ENCODE measurements at regions not wholly inside any gene's neighbourhood (a gene's known extent, or its start where the extent isn't known, plus 50 kb on each side); places are given as distances from the start of the nearest gene placed in this dataset.

DNA sequence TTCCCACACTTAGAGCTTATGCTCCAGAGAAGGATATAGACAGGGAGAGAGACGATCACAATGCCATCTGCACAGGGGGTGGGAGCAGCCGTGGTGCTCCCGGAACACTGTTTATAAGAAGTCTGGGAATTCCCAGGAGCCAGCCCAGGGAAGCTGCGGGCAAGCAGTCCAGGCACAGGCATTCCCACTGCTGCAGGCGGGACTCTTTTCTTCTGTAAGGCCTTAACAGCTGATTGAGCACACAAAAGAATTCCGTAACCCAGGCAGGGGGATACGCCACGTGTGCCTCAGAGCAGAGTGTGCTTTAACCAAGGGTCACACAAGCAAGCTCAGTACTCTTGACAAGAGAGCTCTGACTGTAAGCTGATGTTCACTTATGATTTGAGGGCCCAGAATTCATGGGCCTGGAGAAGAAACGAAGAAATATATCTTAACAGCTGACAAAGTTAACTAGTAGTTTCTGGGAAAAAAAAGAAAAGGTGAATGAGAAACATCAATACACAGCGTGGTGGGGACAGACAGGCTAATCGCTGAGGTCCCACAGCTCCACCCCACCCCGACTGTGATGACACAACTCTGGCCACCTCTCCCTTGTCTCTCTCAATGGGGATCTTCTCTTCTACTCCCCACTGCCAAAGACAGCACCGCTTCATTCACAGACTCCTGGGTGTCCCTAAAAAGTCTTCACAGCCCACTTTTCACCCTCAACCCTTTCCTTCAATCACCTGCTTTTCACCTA is 85.9 kb upstream of the SIMC1 start:
- Mint-ChIP-seq H3K4me1 (peaks cover 31% of the 10 kb centered on the region), H3K9me3 (no peaks in the 10 kb centered on the region), H3K36me3 (ENCODE audit: low read depth) (no peaks in the 10 kb centered on the region), H3K27me3 (ENCODE audit: low read depth) (peaks cover 5% of the 10 kb centered on the region), H3K4me3 (no peak overlapping the region), H3K27ac (peak overlapping the region; percentile 66 to 86 (median 76))
- no peak for TF ChIP-seq CTCF (IDR thresholded peaks at IDR 0.05; ENCODE audit: unreplicated experiment in 3 of 3)

DNA sequence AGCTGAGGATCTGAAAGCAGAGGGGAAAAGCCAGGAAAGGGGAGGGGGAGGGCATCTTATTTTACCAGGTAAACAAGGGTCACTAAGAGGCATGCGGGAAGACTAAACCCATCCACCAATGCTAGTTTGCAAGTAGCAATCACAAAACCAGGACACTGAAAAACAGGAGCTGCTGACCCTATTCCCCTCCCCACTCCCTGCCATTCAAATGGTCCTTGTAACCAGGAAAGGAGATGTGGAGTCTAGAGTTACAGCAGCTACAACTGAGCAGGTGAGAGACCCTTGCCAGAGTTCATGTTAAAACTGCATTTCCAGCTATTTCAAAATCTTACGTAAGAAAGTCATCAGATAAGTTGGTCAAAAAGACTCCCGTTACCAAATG is 85.3 kb upstream of the SIMC1 start:
- Mint-ChIP-seq H3K27me3 (ENCODE audit: low read depth) (peaks cover 5% of the 10 kb centered on the region), H3K36me3 (ENCODE audit: low read depth) (no peaks in the 10 kb centered on the region), H3K4me3 (no peak overlapping the region), H3K27ac (peak overlapping the region in 2 of 3 experiments; percentile 66 to 76), H3K4me1 (peaks cover 31% of the 10 kb centered on the region), H3K9me3 (no peaks in the 10 kb centered on the region)
- no peak for TF ChIP-seq CTCF (IDR thresholded peaks at IDR 0.05; ENCODE audit: unreplicated experiment in 3 of 3)

DNA sequence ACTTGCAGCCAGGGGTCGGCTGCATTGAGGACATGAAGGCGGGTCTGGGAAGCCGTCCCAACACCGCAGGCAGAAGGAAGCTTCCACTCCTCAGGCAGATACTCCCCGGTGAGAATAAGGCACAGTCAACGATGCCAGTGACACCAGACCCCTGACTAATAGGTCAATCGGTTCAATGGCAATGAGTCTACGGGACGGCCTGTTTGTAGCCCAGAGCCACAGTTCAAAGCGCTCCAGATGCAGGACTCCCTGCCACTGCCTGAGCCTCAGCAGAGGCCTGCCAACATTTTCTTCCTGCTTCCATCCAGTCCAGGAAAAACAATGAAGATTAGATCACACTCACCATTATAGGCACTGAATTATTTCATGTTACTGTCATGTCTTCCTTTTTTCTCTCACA is 84.5 kb upstream of the SIMC1 start:
- Mint-ChIP-seq H3K9me3 (no peaks in the 10 kb centered on the region), H3K36me3 (ENCODE audit: low read depth) (no peaks in the 10 kb centered on the region), H3K4me3 (no peak overlapping the region), H3K27me3 (ENCODE audit: low read depth) (peaks cover 6% of the 10 kb centered on the region), H3K4me1 (peaks cover 31% of the 10 kb centered on the region), H3K27ac (peak overlapping the region; percentile 23 to 63 (median 43))
- no peak for TF ChIP-seq CTCF (IDR thresholded peaks at IDR 0.05; ENCODE audit: unreplicated experiment in 3 of 3)

- Mint-ChIP-seq H3K36me3 (ENCODE audit: low read depth) (no peaks in the 10 kb centered on the region), H3K27me3 (ENCODE audit: low read depth) (peaks cover 4% of the 10 kb centered on the region), H3K4me3 (no peak overlapping the region), H3K9me3 (no peaks in the 10 kb centered on the region), H3K27ac (no peak overlapping the region), H3K4me1 (peaks cover 31% of the 10 kb centered on the region)
- TF ChIP-seq CTCF (IDR thresholded peaks at IDR 0.05; ENCODE audit: unreplicated experiment in 3 of 3) = no peak
Measured at GRCh38 chr5:176154821-176155220, 83.4 kb upstream of the SIMC1 start.

DNA sequence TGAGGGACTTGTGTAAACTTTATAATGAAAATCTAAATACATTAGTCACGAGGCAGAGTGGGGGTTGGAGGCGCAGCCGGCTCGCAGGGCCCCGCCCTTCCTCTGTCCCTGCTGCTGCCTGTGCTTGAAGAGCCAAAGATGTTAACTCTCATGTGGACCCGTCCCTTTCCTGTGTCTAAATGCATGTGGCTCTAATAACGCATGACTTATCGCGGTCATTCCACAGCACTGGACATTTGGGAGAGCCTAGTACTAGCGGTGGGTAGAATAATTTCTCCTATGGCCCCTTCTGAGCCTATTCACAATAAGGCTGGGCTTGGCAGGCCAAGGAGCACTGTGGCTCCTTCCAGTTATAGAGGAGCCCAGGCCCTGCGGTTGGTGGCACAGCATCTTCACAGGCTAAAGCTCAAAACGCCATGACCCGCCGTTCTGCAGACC is 82.3 kb upstream of the SIMC1 start:
- Mint-ChIP-seq H3K9me3 (peaks cover 2% of the 10 kb centered on the region), H3K4me1 (peaks cover 31% of the 10 kb centered on the region), H3K27ac (no peak overlapping the region), H3K27me3 (ENCODE audit: low read depth) (peaks cover 4% of the 10 kb centered on the region), H3K4me3 (no peak overlapping the region), H3K36me3 (ENCODE audit: low read depth) (no peaks in the 10 kb centered on the region)
- TF ChIP-seq CTCF (IDR thresholded peaks at IDR 0.05; ENCODE audit: unreplicated experiment in 3 of 3) = no peak

- H3K27me3 Mint-ChIP-seq (ENCODE audit: low read depth) = peaks cover 4% of the 10 kb centered on the region
- no peak overlapping the region for H3K27ac Mint-ChIP-seq
- peaks cover 22% of the 10 kb centered on the region for H3K4me1 Mint-ChIP-seq
- TF ChIP-seq CTCF (IDR thresholded peaks at IDR 0.05; ENCODE audit: unreplicated experiment in 3 of 3) = no peak
- H3K9me3 Mint-ChIP-seq = peaks cover 2% of the 10 kb centered on the region
- no peaks in the 10 kb centered on the region for H3K36me3 Mint-ChIP-seq (ENCODE audit: low read depth)
- no peak overlapping the region for H3K4me3 Mint-ChIP-seq
Measured at GRCh38 chr5:176157656-176158055, 80.6 kb upstream of the SIMC1 start.

All from nephron (organoid).